NCI-H146 (cell line): ENCODE measurements at regions not wholly inside any gene's neighbourhood (a gene's known extent, or its start where the extent isn't known, plus 50 kb on each side); places are given as distances from the start of the nearest gene placed in this dataset.

Experiments
- DNase-seq: peaks from one replicate; lab custom pipeline; 2025; lab: John Stamatoyannopoulos, UW

DNA sequence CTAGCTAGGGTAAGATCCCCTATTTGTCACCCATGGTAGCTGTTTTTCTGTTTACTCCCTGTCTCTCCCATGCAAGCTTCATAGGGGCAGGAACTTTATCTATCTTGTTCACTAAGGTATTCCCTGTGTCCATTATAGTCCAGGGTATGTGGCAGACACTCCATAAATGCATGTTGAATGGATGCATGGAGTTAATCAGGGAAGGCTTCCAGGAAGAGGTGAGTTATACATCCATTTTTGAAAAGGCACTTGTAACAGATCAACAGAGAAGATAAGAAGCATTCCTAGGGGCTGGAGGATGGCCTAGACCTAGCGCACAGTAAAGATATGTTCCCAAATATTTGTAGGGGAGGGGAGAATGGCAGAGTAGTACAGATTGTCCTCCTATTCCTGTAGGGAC is 130.3 kb downstream of the BUD13 start:
- DNase-seq = no peak

DNA sequence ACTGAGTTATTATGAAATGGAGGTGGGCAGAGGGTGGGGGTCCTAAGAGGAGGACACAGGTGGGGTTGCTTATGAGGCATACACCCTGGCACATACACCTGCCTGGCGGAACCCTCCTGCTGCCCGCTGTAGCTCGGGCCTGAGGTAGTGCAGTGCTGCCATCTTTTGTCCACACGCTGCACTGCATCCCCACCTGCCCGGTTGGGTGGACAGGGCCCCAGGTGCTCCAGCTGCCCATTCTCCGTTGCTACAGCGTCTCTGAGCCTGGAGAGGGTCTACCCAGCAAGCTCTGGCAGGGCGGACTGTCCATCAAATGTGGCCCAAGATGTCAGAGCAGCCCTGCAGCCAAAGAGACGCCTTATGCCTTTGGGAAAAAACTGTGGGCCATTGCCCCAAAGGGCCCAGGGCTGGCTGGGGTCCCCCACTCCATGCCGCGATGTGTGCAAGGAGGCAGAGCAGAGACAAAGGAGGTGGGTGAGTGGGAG is 131.2 kb downstream of the BUD13 start:
- peak; percentile 80 for DNase-seq

DNA sequence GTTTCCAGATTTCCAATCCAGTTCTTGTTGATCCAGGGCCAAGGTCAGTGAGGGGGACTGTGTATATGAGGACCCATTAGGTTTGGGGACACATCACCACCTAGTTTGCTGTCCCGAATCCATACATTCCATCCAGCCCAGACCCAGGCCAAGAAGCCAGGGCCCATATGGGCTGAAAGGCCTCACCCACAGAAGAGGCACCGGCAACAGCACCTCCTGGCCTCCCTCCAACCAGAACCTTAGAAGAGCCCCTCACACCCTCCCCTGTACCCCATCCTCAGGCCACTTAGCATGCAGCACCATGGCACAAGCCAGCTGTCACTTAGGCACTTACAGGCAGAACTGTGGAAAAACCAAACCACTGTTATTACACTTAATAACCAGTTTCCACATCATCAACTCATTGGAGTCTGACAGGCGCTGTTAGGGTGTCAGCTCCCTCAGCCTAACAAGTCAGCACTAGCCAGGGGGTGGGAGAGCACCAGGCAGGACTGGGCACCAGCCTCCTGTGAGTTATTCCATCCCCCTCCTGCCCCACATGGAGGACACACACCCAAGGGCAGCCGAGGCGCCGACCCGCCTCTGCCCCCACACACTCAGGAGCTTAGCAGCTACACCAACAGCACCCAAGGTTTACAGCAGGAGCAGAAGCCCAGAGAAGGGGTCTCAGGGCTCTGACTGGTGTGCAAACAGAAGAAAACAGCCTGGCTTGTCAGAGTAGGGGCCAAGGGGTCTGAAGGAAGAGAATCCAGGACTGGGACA is 132.0 kb downstream of the BUD13 start:
- no peak for DNase-seq

DNA sequence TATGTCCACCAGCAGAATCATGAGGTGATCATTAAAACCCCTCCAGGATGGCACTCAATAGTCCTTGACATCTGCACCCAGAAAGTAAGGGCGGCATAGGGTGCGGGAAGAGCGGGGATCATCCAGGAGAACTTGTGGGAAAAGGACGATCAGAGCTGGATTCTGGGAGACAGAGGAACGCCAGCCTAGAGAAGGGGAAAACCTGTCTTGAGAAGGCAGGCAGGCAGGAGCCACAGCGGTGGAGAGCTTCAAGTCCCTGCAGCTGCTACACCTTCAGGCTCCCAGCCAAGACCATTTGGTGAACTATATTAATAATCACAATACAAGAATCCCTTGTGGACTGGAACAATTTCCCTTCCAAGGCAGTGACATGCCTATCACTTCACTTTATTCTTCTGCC is 134.3 kb downstream of the BUD13 start:
- no peak for DNase-seq

DNA sequence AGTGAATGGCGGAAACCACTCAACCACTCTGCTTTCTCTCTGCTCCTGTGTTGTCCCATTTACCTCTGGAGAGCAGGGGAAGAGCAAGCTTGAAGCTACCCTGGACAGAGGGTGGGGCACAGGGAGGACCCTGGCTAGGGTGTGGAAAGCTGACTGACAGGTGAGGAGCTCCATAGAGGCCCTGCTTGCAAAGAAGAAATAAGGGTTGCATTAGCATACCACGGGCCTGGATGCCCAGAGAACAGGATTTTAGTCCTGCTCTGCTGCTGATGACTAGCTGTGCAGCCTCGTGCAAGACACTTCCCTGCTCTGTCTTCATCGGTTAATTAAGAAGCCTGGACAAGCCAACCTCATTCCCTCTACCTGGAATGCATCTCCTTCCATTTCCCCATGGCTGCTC is 135.0 kb downstream of the BUD13 start:
- no peak for DNase-seq

DNA sequence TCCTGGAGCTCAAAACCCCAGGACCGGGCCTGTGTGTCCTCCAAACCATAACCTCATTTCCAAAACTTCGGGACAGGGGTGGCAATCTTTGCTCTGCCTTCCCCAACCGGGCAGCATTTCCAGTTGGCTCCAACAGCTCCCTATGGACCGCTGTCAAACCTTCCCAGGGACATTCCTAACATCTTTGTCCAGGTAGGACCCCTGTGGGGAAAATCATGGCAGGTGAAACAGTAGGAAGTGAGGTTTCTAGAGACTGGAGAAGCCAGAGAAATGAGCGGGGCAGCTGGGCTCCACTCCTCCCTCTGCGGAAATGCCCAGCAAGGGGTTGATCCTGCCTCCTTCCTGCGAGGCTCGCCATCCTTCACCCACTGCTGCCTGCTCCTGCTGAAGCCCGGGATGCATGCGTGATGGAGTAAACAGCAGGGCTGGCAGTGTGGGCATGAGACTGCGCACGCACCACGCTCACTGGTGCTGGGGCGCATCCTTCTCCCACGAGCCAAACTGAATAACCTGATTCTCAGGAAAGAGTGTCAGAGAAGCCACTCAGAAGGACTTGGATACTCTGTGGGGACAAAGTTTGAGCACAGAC is 136.4 kb downstream of the BUD13 start:
- peak; percentile 90 for DNase-seq

DNA sequence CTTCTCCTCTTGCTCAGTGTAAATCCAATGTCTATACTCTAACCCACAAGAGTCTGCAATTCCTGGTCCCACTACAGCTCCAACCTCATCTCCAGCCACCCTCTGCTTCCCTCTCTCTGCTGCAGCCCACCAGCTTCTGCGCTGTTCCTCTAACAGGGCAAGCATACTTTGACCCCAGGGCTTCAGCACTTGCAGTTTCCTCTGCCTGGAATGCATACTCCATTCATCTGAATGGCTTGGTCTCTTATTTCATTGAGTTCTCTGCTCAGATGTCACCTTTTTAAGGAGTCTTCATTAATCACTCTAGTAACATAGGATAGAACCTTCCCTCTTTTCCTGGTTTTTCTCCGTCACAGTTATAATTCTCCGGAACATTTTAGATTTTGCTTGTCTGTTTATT is 141.6 kb downstream of the BUD13 start:
- no peak for DNase-seq

DNA sequence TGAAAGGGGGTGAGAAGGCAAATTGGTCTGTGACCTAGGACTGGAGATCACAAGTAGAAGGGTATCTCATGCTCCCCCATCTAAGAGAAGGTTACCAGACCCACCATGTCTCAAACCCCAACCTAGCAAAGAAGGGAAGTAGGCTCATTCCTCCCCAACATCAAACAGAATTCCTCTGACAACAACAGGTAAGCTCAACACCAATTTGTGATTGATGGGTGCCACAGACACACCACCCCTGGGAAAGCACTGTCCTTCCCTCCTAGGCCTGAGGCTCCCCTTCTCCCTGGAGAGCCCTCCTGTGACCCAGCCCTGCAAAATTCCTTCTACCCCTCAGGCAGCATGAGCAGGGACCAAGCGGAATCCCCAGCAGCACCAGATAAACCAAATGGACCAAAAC is 154.3 kb downstream of the BUD13 start:
- DNase-seq = no peak

DNA sequence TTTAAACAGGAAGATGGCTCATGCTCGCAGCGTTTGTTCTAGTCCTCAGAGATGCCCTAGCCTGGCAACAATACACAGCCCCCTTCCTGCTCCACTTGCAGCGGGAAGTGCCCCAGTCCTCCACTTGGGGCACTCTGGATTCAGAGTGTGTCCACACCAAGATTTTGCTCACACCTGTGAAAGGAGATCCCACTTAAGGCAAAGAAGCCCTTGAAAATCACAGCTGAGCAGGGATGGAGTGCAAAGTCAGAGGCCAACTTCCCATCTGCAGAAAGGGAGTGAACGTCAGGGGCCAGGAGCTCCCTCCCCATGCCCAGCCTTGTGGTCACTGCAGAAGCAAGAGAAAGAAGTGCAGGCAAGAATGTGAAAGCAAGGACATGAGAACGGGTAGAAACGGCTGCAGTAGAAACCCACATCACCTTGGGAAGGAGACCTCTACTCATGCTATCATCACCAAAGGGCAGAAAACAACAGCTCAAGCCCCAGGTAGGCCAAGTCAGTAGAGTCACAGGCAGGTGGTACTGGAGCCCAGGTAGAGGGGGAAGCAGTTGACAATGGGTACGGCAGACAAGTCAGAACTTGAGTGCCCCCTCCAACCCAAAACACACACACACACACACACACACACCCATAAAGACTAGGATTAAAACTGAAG is 157.4 kb downstream of the BUD13 start:
- no peak for DNase-seq

DNA sequence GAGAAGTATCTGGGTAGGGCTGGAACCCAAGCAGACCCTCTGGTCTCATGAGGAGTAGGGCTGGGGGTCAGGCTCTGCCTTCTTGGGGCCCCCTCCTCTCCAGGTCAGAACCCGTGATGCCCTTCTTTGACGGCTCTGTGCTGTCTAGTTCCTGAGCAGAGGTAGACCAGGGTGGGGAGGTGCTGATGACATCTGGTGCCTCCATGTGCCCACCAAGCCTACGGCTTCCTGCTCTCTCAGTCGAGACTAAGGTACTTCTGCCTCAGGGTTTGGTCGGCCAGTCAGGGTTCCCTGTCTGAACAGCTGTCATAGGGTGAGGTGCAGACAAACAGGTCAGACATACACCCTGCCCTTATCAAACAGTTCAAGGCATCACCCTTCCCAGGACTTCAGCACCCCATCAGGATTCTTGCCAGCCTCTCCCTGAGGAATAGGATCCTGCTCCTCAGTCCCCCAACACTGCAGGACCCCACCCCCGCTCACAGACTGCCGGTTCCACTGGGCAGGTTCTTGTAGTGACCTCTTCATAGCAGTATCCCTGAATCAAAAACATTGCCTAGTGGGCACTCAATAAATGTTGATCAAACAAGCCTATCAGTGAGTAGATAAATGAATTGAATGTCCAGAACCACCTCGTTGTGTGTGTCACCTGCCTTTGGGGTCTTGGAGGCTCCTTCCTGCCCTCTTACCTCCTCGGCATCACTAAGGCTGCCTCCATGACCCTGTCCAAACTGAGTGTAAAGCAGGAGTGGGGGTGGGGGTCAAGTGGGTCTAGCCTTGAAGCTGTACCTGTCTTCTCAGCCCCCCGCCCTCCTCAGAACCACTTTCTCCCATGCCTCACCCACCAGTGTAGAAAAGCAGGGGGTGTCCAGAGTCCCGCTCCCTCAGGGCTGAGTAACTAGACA is 158.2 kb downstream of the BUD13 start:
- DNase-seq = no peak

DNA sequence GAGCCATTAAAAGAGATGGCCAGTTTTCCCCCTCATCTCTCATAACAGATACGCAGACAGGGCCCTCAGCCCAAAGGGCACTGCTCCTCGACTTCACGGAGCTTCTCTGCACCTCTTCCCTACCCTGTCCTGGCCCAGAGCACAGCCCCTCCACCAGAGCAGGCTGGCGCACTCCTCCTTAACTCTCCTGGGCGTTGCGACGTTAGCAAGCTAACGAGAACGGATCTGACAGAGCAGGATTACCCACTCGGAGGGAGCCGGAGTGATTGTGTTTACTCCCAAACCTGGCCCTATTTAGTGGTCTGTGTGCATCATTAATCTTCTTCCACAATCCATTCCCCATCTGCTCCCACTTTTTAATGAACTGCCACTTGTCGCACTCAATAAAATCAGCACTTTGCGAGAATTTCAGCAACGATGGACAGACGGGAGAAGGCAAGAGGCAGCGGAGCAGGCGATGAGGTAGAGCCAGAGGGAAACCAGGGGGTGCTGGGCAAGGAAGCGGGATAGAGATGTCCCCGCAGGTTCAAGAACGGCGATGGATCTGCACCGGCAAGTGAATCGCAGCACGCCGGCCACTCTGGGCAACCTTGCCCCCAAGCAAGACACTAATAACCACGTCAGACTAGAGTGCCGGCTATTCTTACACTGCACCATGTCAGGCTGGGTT is 159.4 kb downstream of the BUD13 start:
- DNase-seq = no peak

DNA sequence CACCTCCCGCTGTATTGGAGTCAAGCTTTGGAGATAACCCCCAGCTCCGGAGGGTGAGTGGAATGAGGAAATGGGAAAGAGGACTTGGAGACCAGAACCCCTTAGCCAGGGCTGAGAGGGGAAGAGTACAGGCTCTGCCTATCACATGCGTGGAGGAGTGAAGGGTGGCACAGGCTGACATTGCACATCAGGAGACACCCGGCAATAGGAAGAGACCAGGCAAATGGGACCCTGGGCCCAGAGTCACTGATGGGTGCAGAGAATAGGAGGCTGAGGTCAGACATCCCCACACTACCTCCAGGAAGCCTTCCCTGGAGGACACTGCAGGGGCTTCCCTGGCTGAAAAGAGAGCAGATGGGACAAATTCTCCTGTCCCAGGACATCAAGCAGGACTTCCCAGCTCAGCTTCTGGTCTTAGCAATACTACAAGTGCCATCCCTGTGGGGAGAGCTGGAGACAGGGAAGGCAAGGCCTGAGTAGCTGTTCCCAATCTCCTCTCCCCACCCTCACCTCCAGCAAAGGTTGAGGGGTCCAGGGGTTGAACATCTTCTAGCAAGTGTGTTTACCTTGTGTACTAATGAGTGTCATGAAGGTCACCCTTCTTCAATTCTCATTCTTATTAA is 160.7 kb downstream of the BUD13 start:
- no peak for DNase-seq

DNA sequence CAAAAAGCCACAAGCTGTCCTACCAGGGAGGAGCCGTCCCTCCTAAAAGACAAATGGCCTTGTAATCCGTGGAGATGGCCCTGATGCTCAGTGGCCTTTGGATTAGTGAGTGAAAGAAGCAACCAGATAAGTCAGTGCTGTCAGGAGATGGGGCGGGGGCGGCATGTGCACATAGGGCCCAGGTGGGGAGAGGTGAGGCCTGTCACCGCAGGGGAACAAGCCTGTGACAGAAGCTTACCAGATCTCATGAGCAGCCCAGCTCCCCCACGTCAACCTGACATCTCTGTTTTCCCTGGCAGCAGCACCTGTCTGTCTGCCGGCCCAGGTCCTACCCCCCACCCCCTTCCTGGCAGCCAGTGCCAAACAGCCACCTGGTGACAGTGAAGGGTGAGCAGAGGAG is 162.6 kb downstream of the BUD13 start:
- DNase-seq = peak; percentile 75

DNA sequence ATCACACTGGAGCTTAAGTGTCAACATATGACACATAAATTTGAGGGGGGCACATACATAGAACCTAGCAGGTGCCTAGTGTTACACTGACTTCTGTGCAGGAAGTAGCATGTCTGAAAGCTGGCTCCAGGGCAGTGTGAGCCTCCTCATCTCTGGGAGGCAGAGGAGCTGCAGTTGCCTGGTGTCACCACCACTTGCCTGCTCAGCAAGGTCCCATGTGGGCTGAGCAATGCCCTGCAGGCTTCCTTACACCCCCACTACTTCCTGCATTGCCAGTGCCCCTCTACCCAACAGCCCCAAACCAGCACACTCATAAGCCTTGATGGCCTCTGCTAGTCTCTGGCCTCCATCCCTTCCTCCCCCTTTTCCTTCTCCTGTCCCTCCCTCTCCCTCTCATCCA is 165.8 kb downstream of the BUD13 start:
- no peak for DNase-seq

DNA sequence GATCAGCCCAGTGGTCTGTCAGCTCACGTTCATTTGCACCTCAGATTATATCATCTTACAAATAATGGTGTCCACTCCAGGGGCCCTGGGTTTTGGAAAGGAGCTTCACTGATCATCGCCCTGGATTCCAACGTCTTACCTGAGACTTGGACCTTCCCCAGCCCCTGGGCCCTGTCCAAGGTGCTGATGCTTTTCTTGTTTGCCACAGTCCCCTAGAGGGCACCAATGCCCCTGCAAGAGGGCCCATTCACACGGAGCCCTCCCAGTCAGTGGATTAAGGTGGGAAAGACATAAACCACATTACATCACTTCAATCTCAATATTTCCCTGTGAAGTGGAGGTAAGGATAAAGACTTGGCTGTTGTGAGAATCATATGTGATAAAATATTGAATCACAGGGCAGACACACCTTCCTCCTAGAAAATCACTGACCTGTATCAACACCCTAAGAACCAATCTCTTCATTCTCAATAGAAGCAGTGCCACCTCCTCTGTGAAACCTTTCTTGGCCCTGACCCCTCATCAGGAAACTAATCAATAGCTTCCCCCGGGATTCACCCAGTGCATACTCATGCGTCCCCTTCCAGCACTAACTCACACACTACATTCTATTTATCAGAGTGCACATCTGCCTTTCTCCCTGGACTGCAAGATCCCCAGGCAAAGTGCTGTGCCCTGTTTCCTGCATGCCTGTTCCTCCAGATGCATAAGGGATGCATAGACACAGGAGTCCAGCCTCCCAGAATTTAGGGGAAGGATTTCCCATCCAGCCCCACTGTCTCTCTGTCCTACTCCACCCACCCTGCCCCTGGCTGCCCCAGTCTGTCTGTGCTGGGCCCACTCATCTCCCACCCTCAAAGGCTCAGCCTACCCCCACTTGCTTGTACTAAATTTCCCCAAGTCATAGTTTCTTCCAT is 167.0 kb downstream of the BUD13 start:
- no peak for DNase-seq

DNA sequence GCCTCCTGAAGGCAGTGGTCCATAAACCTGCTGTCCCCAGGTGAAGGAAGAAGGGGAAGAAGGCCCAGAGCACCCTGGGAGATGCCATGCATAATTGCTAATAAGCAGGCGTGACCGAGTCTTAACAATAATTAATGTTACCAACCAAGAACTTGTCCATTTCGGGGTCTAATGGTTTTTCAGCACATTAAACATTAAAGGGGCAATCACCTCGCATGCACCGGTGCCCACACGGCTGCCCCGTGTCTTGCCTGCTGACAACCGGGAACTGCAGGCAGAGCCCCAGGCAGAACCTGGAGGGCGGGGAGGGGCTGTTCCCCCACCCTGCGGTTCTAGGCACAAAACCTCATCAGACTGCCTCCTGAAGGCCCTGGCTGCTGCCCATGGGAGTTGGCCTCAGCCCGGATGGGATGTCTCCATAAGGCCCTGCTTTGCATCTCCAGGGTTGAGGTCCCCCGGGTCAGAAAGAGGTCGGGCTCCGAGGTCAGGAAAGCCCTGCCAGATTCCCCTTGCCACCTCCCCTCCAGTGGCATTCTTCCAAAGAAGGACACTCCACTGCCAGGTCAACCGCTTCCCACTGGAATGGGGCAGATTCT is 169.0 kb downstream of the BUD13 start:
- DNase-seq = no peak

DNA sequence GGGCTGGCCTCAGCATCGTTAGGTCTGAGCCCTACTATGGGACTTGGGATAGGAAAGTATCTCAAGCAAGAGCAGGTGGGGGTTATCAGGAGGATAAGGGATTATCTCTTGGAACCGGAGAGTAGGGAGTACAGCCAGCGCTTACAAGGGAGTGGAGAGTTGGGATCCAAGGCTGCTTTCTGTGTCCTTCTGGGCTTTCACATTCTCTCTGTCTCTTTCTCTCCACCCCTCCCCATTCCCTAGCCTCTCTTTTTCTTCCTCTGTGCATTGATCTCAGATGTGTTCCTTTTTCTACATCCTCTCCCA is 170.2 kb downstream of the BUD13 start:
- DNase-seq = no peak

DNA sequence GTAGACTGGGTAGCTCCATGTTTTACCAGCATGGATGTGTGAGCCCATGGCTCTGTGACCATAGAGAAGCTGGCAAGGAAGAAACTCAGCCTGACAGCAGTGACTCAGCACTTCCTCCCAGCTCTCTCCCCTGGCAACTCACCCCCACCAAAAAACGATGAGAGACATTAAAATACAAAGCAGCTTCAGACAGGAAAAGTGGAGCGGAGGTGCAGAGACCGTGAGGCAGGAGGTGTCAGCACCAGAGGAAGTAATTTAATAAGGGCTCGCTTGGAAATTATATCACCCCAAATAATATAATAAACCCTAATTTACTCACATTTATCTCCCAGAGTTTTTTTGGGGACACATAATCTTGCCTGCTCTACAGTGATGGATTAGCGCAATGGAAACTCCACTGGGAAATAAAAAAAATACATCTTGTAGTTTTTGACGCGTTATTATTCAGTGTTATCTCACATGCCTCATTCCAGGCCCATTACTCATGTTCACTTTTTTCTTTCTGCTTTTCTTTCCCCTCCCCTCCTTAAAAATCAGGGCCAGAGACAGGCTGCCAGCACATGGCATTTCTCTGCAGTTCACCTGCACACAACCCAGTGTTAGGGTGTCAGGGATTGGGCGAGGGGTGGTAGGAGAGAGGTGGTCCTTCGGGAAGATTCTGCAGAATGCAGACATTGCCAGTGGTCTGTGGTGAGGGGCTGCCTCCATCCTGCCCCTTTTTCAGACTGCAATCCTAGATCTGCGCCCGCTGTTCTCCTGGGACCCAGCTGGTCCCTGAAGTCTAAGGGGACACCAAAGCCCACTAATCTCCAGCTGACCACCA is 170.8 kb downstream of the BUD13 start:
- no peak for DNase-seq

DNA sequence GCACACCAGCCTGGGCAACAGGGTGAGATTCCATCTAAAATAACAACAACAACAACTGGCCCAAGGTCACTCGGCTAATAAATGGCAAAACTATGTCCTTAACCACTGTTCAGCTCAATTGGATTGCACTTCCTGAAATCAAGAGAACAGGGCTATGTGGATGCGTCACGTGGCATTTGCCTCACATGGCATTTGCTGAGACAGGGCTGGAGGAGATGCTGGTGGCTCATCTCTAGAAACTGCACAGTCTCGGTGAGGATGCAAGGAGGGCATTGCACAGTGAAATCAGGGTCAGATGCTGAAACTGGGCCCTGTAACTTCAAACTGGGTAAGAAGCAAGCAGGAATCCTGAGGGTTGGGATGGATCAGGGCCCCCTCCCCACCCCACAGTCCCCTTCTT is 171.9 kb downstream of the BUD13 start:
- DNase-seq = no peak
